Smooth muscle cell (in vitro differentiated cells): ENCODE measurements at regions not wholly inside any gene's neighbourhood (a gene's known extent, or its start where the extent isn't known, plus 50 kb on each side); places are given as distances from the start of the nearest gene placed in this dataset.

Experiments used
- DNase-seq: peaks from one replicate; lab custom pipeline; 2025; ENCODE audit not compliant: unreplicated experiment; lab: John Stamatoyannopoulos, UW
- H2AFZ ChIP-seq: fragments of 200-600 bp; sonication (generic); 2 replicates; pipeline ENCODE4 v1.6.0; 2016; ENCODE audit warnings: antibody characterized with exemption, low read depth, mild to moderate bottlenecking
- H3F3A ChIP-seq: fragments of 200-600 bp; sonication (generic); 2 replicates; pipeline ENCODE4 v1.6.0; 2017; ENCODE audit warnings: antibody characterized with exemption, low read depth
- H3K27ac ChIP-seq: fragments of 200-600 bp; sonication (generic); 2 replicates; pipeline ENCODE4 v1.5.1; 2016; ENCODE audit warnings: low read depth, mild to moderate bottlenecking
- H3K27me3 ChIP-seq: fragments of 200-600 bp; sonication (generic); 2 replicates; pipeline ENCODE4 v1.6.1; 2016; ENCODE audit warnings: low read depth, mild to moderate bottlenecking
- H3K36me3 ChIP-seq: fragments of 200-600 bp; sonication (generic); 2 replicates; pipeline ENCODE4 v1.5.1; 2016; ENCODE audit warnings: low read depth
- H3K4me1 ChIP-seq: fragments of 200-600 bp; sonication (generic); 2 replicates; pipeline ENCODE4 v1.5.1; 2016; ENCODE audit warnings: low read depth
- H3K4me2 ChIP-seq: fragments of 200-600 bp; sonication (generic); 2 replicates; pipeline ENCODE4 v1.6.0; 2016; ENCODE audit warnings: mild to moderate bottlenecking
- H3K4me3 ChIP-seq: fragments of 200-600 bp; sonication (generic); 2 replicates; pipeline ENCODE4 v1.5.1; 2016; ENCODE audit warnings: mild to moderate bottlenecking
- H3K79me2 ChIP-seq: fragments of 200-600 bp; sonication (generic); 2 replicates; pipeline ENCODE4 v1.6.0; 2016; ENCODE audit warnings: low read depth, mild to moderate bottlenecking
- H3K9ac ChIP-seq: fragments of 200-600 bp; sonication (generic); 2 replicates; pipeline ENCODE4 v1.6.0; 2016; ENCODE audit warnings: low read depth
- H3K9me3 ChIP-seq: fragments of 200-600 bp; sonication (generic); replicated peaks from 2 replicates; pipeline ENCODE4 v1.5.1; 2016; ENCODE audit warnings: low read depth
- H4K20me1 ChIP-seq: fragments of 200-600 bp; sonication (generic); 2 replicates; pipeline ENCODE4 v1.6.0; 2016; ENCODE audit warnings: low read depth
- WGBS: methylation state at CpG from one replicate; pipeline ENCODE4 v1.1.7; 2016; ENCODE audit warnings: low lambda C conversion rate; 5-methylcytosine and 5-hydroxymethylcytosine counted together
- TF ChIP-seq, protein P1 (sequence below): fragments of 200-600 bp; sonication (generic); IDR thresholded peaks from 2 replicates; pipeline ENCODE4 v1.5.1; 2017; ENCODE audit warnings: borderline replicate concordance, mild to moderate bottlenecking, antibody characterized with exemption; ENCODE audit not compliant: insufficient read depth, poor library complexity, severe bottlenecking

DNA sequence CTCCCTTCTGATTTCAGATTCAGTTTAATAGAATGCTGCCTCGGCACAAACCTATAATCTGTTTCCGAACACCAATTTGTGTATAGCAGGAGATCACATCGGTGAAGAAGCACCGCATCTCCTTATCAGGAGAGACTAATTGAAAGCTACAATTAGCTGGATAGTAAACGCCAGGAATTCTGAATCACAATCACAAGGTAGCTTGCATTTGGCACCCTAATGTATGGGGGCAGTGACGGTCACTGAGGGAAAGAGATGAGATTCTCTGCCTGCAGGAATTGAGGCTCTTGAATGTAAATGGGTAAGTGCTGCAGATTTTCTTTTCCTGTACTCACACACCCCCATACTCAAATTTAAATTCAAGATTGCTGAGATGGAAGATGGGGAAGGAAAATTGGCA is 373.6 kb upstream of the ZNF608 start:
- peaks cover 4% of the 10 kb centered on the region for H3K4me1 ChIP-seq
- H3F3A ChIP-seq: no peaks in the 10 kb centered on the region
- TF ChIP-seq, protein P1, sequence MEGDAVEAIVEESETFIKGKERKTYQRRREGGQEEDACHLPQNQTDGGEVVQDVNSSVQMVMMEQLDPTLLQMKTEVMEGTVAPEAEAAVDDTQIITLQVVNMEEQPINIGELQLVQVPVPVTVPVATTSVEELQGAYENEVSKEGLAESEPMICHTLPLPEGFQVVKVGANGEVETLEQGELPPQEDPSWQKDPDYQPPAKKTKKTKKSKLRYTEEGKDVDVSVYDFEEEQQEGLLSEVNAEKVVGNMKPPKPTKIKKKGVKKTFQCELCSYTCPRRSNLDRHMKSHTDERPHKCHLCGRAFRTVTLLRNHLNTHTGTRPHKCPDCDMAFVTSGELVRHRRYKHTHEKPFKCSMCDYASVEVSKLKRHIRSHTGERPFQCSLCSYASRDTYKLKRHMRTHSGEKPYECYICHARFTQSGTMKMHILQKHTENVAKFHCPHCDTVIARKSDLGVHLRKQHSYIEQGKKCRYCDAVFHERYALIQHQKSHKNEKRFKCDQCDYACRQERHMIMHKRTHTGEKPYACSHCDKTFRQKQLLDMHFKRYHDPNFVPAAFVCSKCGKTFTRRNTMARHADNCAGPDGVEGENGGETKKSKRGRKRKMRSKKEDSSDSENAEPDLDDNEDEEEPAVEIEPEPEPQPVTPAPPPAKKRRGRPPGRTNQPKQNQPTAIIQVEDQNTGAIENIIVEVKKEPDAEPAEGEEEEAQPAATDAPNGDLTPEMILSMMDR: no peak
- H3K4me3 ChIP-seq: no peak overlapping the region
- DNase-seq: no peak
- no peak overlapping the region for H3K9ac ChIP-seq
- H3K27me3 ChIP-seq: no peaks in the 10 kb centered on the region
- H2AFZ ChIP-seq: no peak overlapping the region
- H3K36me3 ChIP-seq: no peaks in the 10 kb centered on the region
- H4K20me1 ChIP-seq: no peaks in the 10 kb centered on the region
- no peaks in the 10 kb centered on the region for H3K9me3 ChIP-seq
- no peaks in the 10 kb centered on the region for H3K79me2 ChIP-seq
- 66% methylated on average over 6 of the region's 6 CpGs for WGBS
- no peak overlapping the region for H3K4me2 ChIP-seq
- H3K27ac ChIP-seq: no peak overlapping the region

DNA sequence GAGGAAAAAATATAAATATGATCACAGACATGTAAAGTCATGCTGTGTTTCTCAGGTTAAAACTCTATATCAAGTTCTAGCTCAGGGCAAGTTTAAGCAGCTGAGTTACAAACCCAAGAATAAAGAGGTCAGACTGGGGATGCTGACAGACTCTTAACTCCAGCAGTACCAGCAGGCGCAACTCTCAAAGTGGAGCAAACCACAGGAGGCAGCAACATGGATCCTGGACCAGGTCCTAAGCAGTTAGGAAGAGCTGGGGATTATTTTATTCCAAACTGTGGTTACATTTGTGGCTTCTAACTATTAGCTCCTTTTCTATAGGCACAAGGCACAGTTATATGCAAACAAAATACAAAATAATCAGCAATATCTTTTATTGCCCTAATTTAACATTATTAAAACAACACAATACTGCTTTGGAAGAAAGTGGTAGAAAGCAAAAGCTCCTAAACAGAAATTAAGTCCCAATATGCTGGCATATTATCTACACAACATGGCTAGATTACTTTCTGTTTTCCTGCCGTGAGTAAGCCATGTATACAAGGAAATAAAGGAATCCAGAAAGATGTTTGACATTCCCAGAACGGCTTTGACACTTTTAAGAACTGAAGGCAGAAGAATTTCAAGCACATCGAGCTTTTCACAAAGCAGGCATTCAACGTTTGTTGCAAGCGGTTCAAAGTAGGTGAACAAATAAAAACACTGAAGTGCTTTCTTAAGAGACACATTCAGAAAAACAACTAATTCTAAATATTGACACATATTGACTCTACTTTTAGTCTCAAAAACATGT is 378.8 kb upstream of the ZNF608 start:
- no peaks in the 10 kb centered on the region for H3K9me3 ChIP-seq
- WGBS: 36% methylated on average over 6 of the region's 6 CpGs
- peak overlapping the region; percentile 18 for H3K27ac ChIP-seq
- peaks cover 11% of the 10 kb centered on the region for H3K4me1 ChIP-seq
- H3K27me3 ChIP-seq: no peaks in the 10 kb centered on the region
- H2AFZ ChIP-seq: peak overlapping the region; percentile 19
- no peaks in the 10 kb centered on the region for H3F3A ChIP-seq
- peak overlapping the region; percentile 65 for H3K4me2 ChIP-seq
- DNase-seq: no peak
- H4K20me1 ChIP-seq: no peaks in the 10 kb centered on the region
- H3K9ac ChIP-seq: no peak overlapping the region
- H3K36me3 ChIP-seq: no peaks in the 10 kb centered on the region
- H3K4me3 ChIP-seq: peak overlapping the region; percentile 5
- no peaks in the 10 kb centered on the region for H3K79me2 ChIP-seq
- TF ChIP-seq, protein P1: no peak

GRCh38 chr5:125126050-125126449 is 379.6 kb upstream of the ZNF608 start:
- H4K20me1 ChIP-seq: no peaks in the 10 kb centered on the region
- H3K4me2 ChIP-seq: no peak overlapping the region
- H3K4me3 ChIP-seq: no peak overlapping the region
- no peaks in the 10 kb centered on the region for H3K9me3 ChIP-seq
- no peak overlapping the region for H3K27ac ChIP-seq
- no peak for DNase-seq
- H3K27me3 ChIP-seq: no peaks in the 10 kb centered on the region
- no peak overlapping the region for H2AFZ ChIP-seq
- H3K79me2 ChIP-seq: no peaks in the 10 kb centered on the region
- no peaks in the 10 kb centered on the region for H3F3A ChIP-seq
- H3K36me3 ChIP-seq: no peaks in the 10 kb centered on the region
- TF ChIP-seq, protein P1: no peak
- no peak overlapping the region for H3K9ac ChIP-seq
- H3K4me1 ChIP-seq: peaks cover 11% of the 10 kb centered on the region
